ENCODE measurements at regions not wholly inside any gene's neighbourhood (a gene's known extent, or its start where the extent isn't known, plus 50 kb on each side); places are given as distances from the start of the nearest gene placed in this dataset.

DNA sequence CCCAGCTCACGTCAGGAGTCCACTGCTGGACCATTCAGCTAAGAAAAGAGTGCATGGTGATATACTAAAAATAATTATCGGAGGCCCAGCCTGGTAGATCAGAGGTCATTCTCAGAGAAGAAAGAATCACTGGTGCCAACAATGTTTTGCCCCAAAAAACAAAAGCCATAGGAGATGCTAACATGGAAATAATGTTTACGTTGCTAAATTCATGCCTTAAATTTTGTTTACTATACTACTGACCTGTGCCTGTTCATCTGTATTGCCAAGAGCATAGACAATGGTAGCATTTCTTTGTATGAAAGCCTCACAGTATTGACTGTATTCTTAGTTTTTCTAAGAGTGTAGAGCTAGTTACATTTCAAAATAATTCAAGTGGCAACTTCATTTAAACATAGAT lies 138.1 kb upstream of the GPR149 start:
- no peak for DNase-seq
- no peak for TF ChIP-seq CTCF (IDR thresholded peaks at IDR 0.05)
- no peak overlapping the region for H3K4me3 Mint-ChIP-seq
- no peaks in the 10 kb centered on the region; the same call in 1 of the 2 replicates for H3K27me3 Mint-ChIP-seq (ENCODE audit: insufficient read depth)
- H3K36me3 Mint-ChIP-seq (ENCODE audit: low read depth) = no peaks in the 10 kb centered on the region
- H3K9me3 Mint-ChIP-seq = peaks cover 52% of the 10 kb centered on the region
- H3K4me1 Mint-ChIP-seq (ENCODE audit: low read depth) = no peaks in the 10 kb centered on the region
- H3K27ac Mint-ChIP-seq = no peak overlapping the region

DNA sequence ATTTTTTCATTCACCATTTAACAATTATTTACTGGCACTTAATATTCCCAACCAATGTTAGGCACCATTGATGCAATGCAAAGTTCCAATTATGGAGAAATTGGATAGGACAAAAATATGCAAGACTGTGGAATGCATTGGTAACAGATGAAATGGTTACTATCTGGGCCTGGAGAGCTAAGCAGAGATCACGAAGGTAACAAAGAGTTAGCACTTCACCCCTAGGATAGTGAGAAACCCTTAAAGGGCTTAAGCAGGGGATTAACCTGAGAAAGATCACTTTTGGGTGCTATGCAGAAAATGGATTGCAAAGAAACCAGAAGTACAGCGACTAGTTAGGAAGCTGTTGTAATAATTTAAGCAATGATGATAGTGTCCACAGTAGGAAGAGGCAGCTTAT lies 129.6 kb upstream of the GPR149 start:
- Mint-ChIP-seq H3K4me1 (ENCODE audit: low read depth) (no peaks in the 10 kb centered on the region), H3K4me3 (no peak overlapping the region), H3K27ac (no peak overlapping the region), H3K9me3 (peaks cover 42% of the 10 kb centered on the region), H3K27me3 (ENCODE audit: insufficient read depth) (no peaks in the 10 kb centered on the region), H3K36me3 (ENCODE audit: low read depth) (no peaks in the 10 kb centered on the region)
- TF ChIP-seq CTCF (IDR thresholded peaks at IDR 0.05) = no peak
- DNase-seq = no peak

- Mint-ChIP-seq H3K27me3 (ENCODE audit: insufficient read depth) (no peaks in the 10 kb centered on the region), H3K9me3 (peaks cover 29% of the 10 kb centered on the region)
- DNase-seq = no peak
These were observed 122.3 kb upstream of the GPR149 start for GRCh38 chr3:154552338-154552737.

GRCh38 chr3:154549391-154549790 lies 119.4 kb upstream of the GPR149 start:
- no peak for TF ChIP-seq CTCF (IDR thresholded peaks at IDR 0.05)
- Mint-ChIP-seq H3K27ac (no peak overlapping the region), H3K27me3 (ENCODE audit: insufficient read depth) (no peaks in the 10 kb centered on the region), H3K9me3 (peaks cover 41% of the 10 kb centered on the region), H3K4me3 (no peak overlapping the region), H3K36me3 (ENCODE audit: low read depth) (no peaks in the 10 kb centered on the region), H3K4me1 (ENCODE audit: low read depth) (no peaks in the 10 kb centered on the region)
- no peak for DNase-seq

More at GRCh38 chr3:154552338-154552737, 122.3 kb upstream of the GPR149 start:
- no peak overlapping the region for H3K4me3 Mint-ChIP-seq
- H3K36me3 Mint-ChIP-seq (ENCODE audit: low read depth) = no peaks in the 10 kb centered on the region
- no peaks in the 10 kb centered on the region for H3K4me1 Mint-ChIP-seq (ENCODE audit: low read depth)
- TF ChIP-seq CTCF (IDR thresholded peaks at IDR 0.05) = no peak
- H3K27ac Mint-ChIP-seq = no peak overlapping the region

- Mint-ChIP-seq H3K27ac (no peak overlapping the region), H3K4me3 (no peak overlapping the region), H3K9me3 (peaks cover 41% of the 10 kb centered on the region), H3K27me3 (ENCODE audit: insufficient read depth) (no peaks in the 10 kb centered on the region), H3K4me1 (ENCODE audit: low read depth) (no peaks in the 10 kb centered on the region), H3K36me3 (ENCODE audit: low read depth) (no peaks in the 10 kb centered on the region)
- TF ChIP-seq CTCF (IDR thresholded peaks at IDR 0.05) = no peak
- no peak for DNase-seq
These were observed 118.4 kb upstream of the GPR149 start for GRCh38 chr3:154548341-154548740.

DNA sequence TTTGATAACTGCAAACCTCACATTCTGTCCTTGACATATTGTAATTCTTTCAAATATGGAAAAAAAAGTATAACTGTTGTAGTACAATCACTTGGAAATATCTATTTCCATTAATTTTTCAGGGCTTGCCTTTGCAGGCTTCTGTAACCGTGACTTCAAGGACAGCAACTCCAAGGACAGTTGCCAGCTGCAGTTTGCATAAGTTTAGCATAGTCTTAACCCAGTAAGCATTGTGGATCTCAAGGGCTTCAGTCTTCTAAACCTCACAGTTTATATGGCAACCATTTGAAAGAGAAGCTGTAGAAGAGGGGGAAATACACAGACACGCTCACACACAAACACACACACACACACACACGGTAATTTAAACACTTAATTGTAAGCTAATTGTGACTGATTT lies 112.8 kb upstream of the GPR149 start:
- TF ChIP-seq CTCF (IDR thresholded peaks at IDR 0.05) = no peak
- H3K4me1 Mint-ChIP-seq (ENCODE audit: low read depth) = no peaks in the 10 kb centered on the region
- no peaks in the 10 kb centered on the region for H3K36me3 Mint-ChIP-seq (ENCODE audit: low read depth)
- no peak overlapping the region for H3K4me3 Mint-ChIP-seq
- H3K27ac Mint-ChIP-seq = no peak overlapping the region
- H3K9me3 Mint-ChIP-seq = peaks cover 31% of the 10 kb centered on the region
- no peak for DNase-seq
- no peaks in the 10 kb centered on the region for H3K27me3 Mint-ChIP-seq (ENCODE audit: insufficient read depth)

All from HFFc6 (cell line).